Adrenal gland (tissue), 9 donors: ENCODE measurements at regions not wholly inside any gene's neighbourhood (a gene's known extent, or its start where the extent isn't known, plus 50 kb on each side); places are given as distances from the start of the nearest gene placed in this dataset.

Source experiments
- DNase-seq, 7 donors: peaks; one replicate each; pipeline ENCODE4 v3.0.0-alpha.2; 2019 to 2020
- H3K27ac ChIP-seq, 5 donors: fragments of 200-600 bp; sonication (generic) in 4 of 5; 1 replicate in 3 of 5; 2 replicates in 2 of 5; pipeline versions ENCODE4 v1.5.1 to v1.8.0; 2016 to 2020; ENCODE audit warnings: mild to moderate bottlenecking in 1 of 5
- H3K27me3 ChIP-seq: fragments of 200-600 bp; 2 replicates; pipeline ENCODE4 v1.8.0; 2021
- H3K36me3 ChIP-seq, 2 donors: fragments of 200-600 bp; replicated peaks in 1 of 2; 1 replicate in 1 of 2; 2 replicates in 1 of 2; pipeline versions ENCODE4 v1.5.1 to v1.8.0; 2018 to 2022
- H3K4me1 ChIP-seq, 2 donors: fragments of 200-600 bp; replicated peaks in 1 of 2; 1 replicate in 1 of 2; 2 replicates in 1 of 2; pipeline versions ENCODE4 v1.5.1 to v1.8.0; 2018 to 2021
- H3K4me3 ChIP-seq, 4 donors: fragments of 200-600 bp; sonication (generic) in 3 of 4; one replicate each; pipeline ENCODE4 v1.5.1; 2016 to 2018
- H3K9me3 ChIP-seq, 3 donors: fragments of 200-600 bp; sonication (generic) in 1 of 3; replicated peaks in 1 of 3; 1 replicate in 2 of 3; 2 replicates in 1 of 3; pipeline versions ENCODE4 v1.5.1 to v1.8.0; 2016 to 2021
- POLR2A ChIP-seq, 2 donors: fragments of 450-650 bp; IDR thresholded peaks; one replicate each; pipeline ENCODE4 v1.6.1; 2017; ENCODE audit warnings: antibody characterized with exemption in 2 of 2, mild to moderate bottlenecking in 2 of 2, moderate library complexity in 1 of 2
- WGBS, 4 donors: extraction: QIAGEN DNeasy Blood & Tissue Kit in 2 of 4; methylation state at CpG; one replicate each; pipeline versions ENCODE4 v1.1.5 to v1.1.7; 2013 to 2017; 5-methylcytosine and 5-hydroxymethylcytosine counted together
- intact Hi-C, 2 donors: fragments of 100-400 bp; cut with DNase I; formaldehyde crosslinking; loops; one replicate each; pipeline versions ENCODE4 v1.14.1 to v1.15.0; 2022 to 2023
- TF ChIP-seq, protein P1 (sequence below), 6 experiments: fragments of 450-650 bp in 4 of 6; fragments of 200-600 bp in 2 of 6; sonication (generic) in 1 of 6; IDR thresholded peaks; 1 replicate in 5 of 6; 2 replicates in 1 of 6; pipeline versions ENCODE4 v1.5.1 to v1.8.0; 2016 to 2021; ENCODE audit warnings: antibody characterized with exemption in 6 of 6, mild to moderate bottlenecking in 2 of 6, moderate library complexity in 1 of 6
- donor health status: healthy with polysubstance abuse.
- donor health status: Bipolar disorder and iron deficiency.
- donor health status: DM: yes; HTN: yes; CAD: no.
- donor health status: DM: no; HTN: no; CAD: no.
- donor health status: DM: no; HTN: no; CAD: no.

- no peak overlapping the region for H3K4me3 ChIP-seq
- H3K4me1 ChIP-seq, result no peaks in the 10 kb centered on the region
- no peak for DNase-seq
- WGBS, 4 donors, result 80 to 94% (median 86%) methylated on average over 3 of the region's 3 CpGs
- intact Hi-C loops, result no loop called here
- no peaks in the 10 kb centered on the region for H3K27me3 ChIP-seq
- no peaks in the 10 kb centered on the region for H3K36me3 ChIP-seq
- no peaks in the 10 kb centered on the region for H3K9me3 ChIP-seq
- H3K27ac ChIP-seq, result no peak overlapping the region
- no peak for TF ChIP-seq POLR2A (IDR thresholded peaks at IDR 0.05)
- TF ChIP-seq, protein P1, sequence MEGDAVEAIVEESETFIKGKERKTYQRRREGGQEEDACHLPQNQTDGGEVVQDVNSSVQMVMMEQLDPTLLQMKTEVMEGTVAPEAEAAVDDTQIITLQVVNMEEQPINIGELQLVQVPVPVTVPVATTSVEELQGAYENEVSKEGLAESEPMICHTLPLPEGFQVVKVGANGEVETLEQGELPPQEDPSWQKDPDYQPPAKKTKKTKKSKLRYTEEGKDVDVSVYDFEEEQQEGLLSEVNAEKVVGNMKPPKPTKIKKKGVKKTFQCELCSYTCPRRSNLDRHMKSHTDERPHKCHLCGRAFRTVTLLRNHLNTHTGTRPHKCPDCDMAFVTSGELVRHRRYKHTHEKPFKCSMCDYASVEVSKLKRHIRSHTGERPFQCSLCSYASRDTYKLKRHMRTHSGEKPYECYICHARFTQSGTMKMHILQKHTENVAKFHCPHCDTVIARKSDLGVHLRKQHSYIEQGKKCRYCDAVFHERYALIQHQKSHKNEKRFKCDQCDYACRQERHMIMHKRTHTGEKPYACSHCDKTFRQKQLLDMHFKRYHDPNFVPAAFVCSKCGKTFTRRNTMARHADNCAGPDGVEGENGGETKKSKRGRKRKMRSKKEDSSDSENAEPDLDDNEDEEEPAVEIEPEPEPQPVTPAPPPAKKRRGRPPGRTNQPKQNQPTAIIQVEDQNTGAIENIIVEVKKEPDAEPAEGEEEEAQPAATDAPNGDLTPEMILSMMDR (IDR thresholded peaks at IDR 0.05), result no peak
Observed at GRCh38 chr6:151721146-151721545, 86.3 kb upstream of the ESR1 start.

DNA sequence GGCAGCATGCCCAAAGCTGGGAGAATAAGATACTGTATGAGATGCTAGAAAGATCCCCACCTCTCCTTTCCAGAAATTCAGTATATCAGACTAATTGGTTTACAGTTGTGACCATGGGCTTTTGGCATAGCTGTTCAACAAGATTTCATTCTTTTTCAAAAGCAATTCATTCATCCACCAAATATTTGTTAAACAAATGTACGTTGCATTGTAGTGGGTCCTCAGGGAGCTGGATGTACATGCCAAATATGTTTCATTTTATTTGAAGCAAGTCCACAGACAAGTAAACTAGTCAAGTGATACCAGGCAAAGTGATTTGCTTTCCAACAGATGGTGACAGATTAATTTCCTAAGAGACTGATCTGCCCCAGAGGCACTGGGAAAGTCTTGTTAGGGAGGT, 85.8 kb upstream of the ESR1 start:
- Histone ChIP-seq H3K27ac (no peak overlapping the region), H3K9me3 (no peaks in the 10 kb centered on the region), H3K4me1 (no peaks in the 10 kb centered on the region), H3K27me3 (no peaks in the 10 kb centered on the region), H3K36me3 (no peaks in the 10 kb centered on the region), H3K4me3 (no peak overlapping the region)
- TF ChIP-seq POLR2A (IDR thresholded peaks at IDR 0.05), result no peak
- TF ChIP-seq, protein P1 (IDR thresholded peaks at IDR 0.05), result no peak
- intact Hi-C loops, result no loop called here
- WGBS, 4 donors, result 77 to 89% (median 87%) methylated on average over 1 of the region's 1 CpG
- DNase-seq, result no peak

DNA sequence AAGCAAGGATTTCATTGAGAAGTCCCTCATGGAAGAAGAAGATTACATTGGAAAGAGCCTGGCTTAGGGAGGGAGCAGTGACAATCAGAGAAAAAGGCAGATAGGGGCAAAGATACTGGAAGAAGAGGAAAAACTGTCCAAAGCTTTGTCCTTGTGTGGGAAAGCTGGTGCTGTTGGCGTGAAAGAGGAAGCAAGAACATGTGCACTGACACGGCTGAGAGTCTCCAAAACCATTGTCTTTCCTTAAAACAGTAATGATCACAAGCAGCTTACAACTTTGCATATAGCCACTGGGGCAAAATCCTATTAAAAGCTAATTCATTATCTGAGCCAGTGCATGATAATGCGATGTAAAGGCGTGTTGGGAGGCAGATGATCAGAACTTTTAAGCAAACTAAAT, 85.1 kb upstream of the ESR1 start:
- Histone ChIP-seq H3K27me3 (no peaks in the 10 kb centered on the region), H3K36me3 (no peaks in the 10 kb centered on the region), H3K27ac (no peak overlapping the region), H3K9me3 (no peaks in the 10 kb centered on the region), H3K4me1 (no peaks in the 10 kb centered on the region), H3K4me3 (no peak overlapping the region)
- WGBS, 4 donors, result 73 to 87% (median 85%) methylated on average over 4 of the region's 4 CpGs
- intact Hi-C loops, result no loop called here
- no peak for DNase-seq
- no peak for TF ChIP-seq POLR2A (IDR thresholded peaks at IDR 0.05)
- TF ChIP-seq, protein P1 (IDR thresholded peaks at IDR 0.05), result no peak

- intact Hi-C loops, result no loop called here
- Histone ChIP-seq H3K27me3 (no peaks in the 10 kb centered on the region), H3K27ac (no peak overlapping the region), H3K36me3 (no peaks in the 10 kb centered on the region), H3K4me1 (no peaks in the 10 kb centered on the region), H3K9me3 (no peaks in the 10 kb centered on the region), H3K4me3 (no peak overlapping the region)
- 56 to 71% (median 64%) methylated on average over 1 of the region's 1 CpG for WGBS, 4 donors
- no peak for DNase-seq
- TF ChIP-seq POLR2A (IDR thresholded peaks at IDR 0.05), result no peak
- TF ChIP-seq, protein P1 (IDR thresholded peaks at IDR 0.05), result no peak
Observed at GRCh38 chr6:151723152-151723551, 84.3 kb upstream of the ESR1 start.
